ENCODE measurements at regions not wholly inside any gene's neighbourhood (a gene's known extent, or its start where the extent isn't known, plus 50 kb on each side); places are given as distances from the start of the nearest gene placed in this dataset.

GRCh38 chr11:79561496-79561895, 120.7 kb upstream of the TENM4 start:
- no peak for TF ChIP-seq CTCF (IDR thresholded peaks at IDR 0.05; ENCODE audit: low read length)
- no peak for TF ChIP-seq EZH2 (IDR thresholded peaks at IDR 0.05; ENCODE audit: borderline replicate concordance, low read length)

Data from OCI-LY1 (cell line).